GM21619 (cell line): ENCODE measurements at regions not wholly inside any gene's neighbourhood (a gene's known extent, or its start where the extent isn't known, plus 50 kb on each side); places are given as distances from the start of the nearest gene placed in this dataset.

Experiments
- ATAC-seq: cut with Tn5 transposase; IDR thresholded peaks from one replicate; pipeline ENCODE4 v1.9.1; 2021; ENCODE audit not compliant: unreplicated experiment

- ATAC-seq = no peak
Measured at GRCh38 chr6:51365566-51365965, 546.9 kb downstream of the TFAP2B start.

- ATAC-seq = no peak
Measured at GRCh38 chr6:51369485-51369884, 550.8 kb downstream of the TFAP2B start.

GRCh38 chr6:51382847-51383246, 564.2 kb downstream of the TFAP2B start:
- no peak for ATAC-seq

- no peak for ATAC-seq
Measured at GRCh38 chr6:51384736-51385135, 566.1 kb downstream of the TFAP2B start.

GRCh38 chr6:51386347-51386836, 567.7 kb downstream of the TFAP2B start:
- ATAC-seq = no peak

GRCh38 chr6:51387907-51388306, 569.2 kb downstream of the TFAP2B start:
- ATAC-seq = no peak

- no peak for ATAC-seq
Measured at GRCh38 chr6:51394061-51394460, 575.4 kb downstream of the TFAP2B start.

- peak; percentile 68 for ATAC-seq
Measured at GRCh38 chr6:51396583-51396982, 577.9 kb downstream of the TFAP2B start.

- peak; percentile 56 for ATAC-seq
Measured at GRCh38 chr6:51398064-51398705, 579.5 kb downstream of the TFAP2B start.

GRCh38 chr6:51398793-51399192, 580.1 kb downstream of the TFAP2B start:
- ATAC-seq = no peak

GRCh38 chr6:51410453-51410852, 591.8 kb downstream of the TFAP2B start:
- no peak for ATAC-seq

GRCh38 chr6:51411496-51412125, 592.9 kb downstream of the TFAP2B start:
- ATAC-seq = no peak

- no peak for ATAC-seq
Measured at GRCh38 chr6:51414361-51414760, 595.7 kb downstream of the TFAP2B start.

- ATAC-seq = no peak
Measured at GRCh38 chr6:51415501-51415900, 596.8 kb downstream of the TFAP2B start.

- ATAC-seq = no peak
Measured at GRCh38 chr6:51429017-51429712, 610.5 kb downstream of the TFAP2B start.

GRCh38 chr6:51430589-51430988, 611.9 kb downstream of the TFAP2B start:
- ATAC-seq = no peak

GRCh38 chr6:51432481-51432880, 613.8 kb downstream of the TFAP2B start:
- ATAC-seq = no peak

- no peak for ATAC-seq
Measured at GRCh38 chr6:51450248-51450957, 631.7 kb downstream of the TFAP2B start.

GRCh38 chr6:51450958-51451357, 632.3 kb downstream of the TFAP2B start:
- ATAC-seq = no peak

GRCh38 chr6:51456282-51456681, 631.1 kb downstream of the PKHD1 start:
- no peak for ATAC-seq

- ATAC-seq = peak; percentile 97
Measured at GRCh38 chr6:51459958-51460357, 627.5 kb downstream of the PKHD1 start.
